G401 (cell line): ENCODE measurements at regions not wholly inside any gene's neighbourhood (a gene's known extent, or its start where the extent isn't known, plus 50 kb on each side); places are given as distances from the start of the nearest gene placed in this dataset.

Experiments used
- DNase-seq: peaks from one replicate; pipeline ENCODE4 v3.0.0-alpha.2; 2015; ENCODE audit warnings: low spot score
- in situ Hi-C: cut with HindIII; loops from 2 replicates; pipeline ENCODE4 v1.10.0; 2016; ENCODE audit warnings: low sequenced_read_pairs, mixed read lengths

DNA sequence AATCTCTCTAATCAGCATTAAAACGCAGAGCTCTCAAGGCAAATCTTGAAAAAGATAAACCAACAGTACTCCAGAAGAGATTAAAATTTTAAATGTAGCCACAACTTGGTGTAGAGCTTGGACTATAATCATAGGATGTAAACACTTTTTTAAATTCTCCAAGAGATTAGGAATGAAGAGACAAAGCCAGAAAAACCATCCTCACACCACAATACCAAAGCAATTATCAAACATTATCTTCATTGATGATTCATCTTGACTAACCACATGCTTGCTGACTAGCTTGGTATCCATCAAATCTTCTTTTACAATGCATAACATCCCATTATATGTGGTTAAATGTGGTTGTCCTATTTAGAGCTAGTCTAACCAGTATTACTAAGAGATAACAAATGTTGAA lies 815.1 kb downstream of the TLE1 start:
- no peak for DNase-seq
- in situ Hi-C loops, result no loop called here

DNA sequence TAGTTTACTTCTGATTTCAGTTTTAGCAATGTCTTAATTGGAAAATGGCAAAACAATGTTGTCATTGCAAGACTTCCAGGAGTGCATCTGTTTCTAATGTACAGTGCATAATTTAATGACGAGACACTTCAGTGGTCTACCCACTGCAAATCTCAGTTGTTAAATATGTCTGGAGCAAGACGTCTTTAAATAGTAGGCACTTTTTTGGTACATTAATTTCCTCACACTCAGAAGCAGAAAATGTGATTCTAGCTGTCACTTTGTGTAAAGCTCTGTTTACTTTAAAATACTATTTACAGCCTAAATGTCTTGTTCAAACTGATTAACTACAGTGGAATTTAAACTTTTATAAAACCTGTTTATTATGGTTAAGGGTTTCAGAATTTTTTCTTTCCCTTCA lies 815.5 kb downstream of the TLE1 start:
- DNase-seq, result no peak
- in situ Hi-C loops, result no loop called here

DNA sequence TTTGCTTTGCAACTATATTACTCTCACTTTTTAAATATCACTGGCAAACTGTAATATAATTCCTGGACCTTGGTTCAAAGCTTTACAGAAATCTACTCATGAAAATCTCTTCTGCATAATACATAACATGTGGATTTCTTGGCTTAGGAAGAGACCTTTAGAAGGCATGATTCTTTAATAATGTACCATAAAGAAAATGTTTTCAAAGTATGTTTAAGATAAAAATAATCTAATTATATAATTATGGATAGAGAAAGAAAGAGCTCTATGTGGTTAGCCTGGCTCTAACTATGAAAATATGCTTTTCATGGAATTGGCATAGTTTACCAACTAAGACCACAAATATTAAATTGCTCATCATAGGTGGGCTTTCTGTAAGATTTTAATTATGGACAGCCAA lies 817.8 kb downstream of the TLE1 start:
- DNase-seq, result no peak
- in situ Hi-C loops, result no loop called here

DNA sequence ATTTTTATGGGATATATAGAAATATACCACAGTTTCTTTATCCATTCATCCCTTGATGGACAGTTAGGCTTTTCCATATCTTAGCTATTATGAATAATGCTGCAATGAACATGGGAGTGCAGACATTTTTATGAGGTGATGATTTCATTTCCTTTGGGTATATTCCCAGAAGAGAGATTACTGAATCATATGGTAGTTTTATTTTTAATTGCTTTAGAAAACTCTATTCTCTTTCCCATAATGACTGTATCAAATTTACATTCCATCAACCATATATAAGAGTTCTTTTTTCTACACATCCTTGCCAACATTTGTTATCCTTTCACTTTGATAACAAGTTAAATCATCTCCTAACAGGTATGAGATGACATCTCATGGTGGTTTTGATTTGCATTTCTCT lies 821.6 kb downstream of the TLE1 start:
- in situ Hi-C loops, result no loop called here
- DNase-seq, result no peak

DNA sequence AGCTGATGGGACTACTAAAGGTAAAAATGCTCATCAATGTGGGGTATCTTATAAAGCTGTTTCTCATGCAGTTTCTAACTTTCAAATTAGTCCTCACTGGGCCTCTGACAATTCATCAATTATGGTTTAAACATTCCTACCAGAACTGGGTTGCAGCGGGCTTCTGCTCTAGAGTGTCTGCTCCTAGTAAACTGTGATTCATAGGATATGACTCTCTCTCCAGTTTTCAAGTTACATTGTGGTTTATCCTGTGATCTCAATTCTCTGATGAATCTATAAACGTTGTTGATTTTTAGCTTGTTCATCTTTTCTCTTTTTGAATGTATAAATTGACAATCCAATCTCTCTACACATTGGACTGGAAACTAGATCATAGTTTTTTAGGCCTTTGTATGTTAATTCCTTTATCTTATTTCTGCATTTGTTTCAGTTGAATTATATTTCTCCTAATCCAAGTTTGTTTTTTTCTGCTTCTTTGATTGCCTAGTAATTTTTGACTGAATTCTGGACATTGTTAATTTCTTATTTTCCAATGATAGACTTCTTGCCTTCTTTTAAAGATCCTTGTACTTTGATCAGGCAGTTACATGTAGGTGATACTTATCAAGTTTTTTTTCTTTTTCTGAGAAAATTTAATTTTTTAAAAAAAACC lies 822.6 kb downstream of the TLE1 start:
- DNase-seq, result no peak
- in situ Hi-C loops, result no loop called here

DNA sequence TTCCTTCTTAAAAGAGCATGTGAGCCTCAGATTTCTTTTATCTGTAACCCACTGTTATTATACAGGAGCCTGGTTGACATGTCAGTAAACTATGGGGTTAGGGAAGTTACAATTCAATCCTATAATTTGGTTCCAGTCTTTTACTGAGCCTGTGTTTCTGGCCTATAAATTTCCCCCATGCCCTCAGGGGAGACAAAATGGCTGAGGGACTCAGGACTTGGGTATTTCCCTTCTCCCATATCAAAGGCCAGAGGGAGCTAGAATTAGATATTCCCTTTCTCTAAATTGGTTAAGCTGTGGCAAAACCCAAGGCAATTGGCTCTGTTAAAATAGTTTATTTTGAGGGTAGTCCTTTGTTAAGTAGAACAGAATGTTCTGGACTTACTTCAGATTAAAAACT lies 823.2 kb downstream of the TLE1 start:
- in situ Hi-C loops, result no loop called here
- DNase-seq, result no peak

DNA sequence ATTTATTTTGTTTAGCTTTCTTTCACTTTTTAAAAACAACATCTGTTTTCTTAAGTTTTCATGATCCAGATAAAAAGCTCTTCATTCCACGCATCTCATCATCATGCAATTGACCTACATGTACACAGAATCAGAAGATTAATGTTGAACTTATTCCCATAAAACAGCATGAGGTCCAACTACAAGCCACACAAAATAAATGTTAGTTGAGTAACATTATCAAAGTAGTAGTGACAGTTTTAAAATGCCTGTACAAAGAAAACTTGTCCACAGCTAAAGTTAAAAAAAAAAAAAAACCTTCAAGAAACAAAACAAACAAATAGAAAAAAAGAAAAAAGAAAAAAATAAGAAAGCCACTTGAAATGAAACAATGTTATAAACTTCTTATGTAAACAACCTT lies 846.3 kb downstream of the TLE1 start:
- in situ Hi-C loops, result no loop called here
- no peak for DNase-seq

DNA sequence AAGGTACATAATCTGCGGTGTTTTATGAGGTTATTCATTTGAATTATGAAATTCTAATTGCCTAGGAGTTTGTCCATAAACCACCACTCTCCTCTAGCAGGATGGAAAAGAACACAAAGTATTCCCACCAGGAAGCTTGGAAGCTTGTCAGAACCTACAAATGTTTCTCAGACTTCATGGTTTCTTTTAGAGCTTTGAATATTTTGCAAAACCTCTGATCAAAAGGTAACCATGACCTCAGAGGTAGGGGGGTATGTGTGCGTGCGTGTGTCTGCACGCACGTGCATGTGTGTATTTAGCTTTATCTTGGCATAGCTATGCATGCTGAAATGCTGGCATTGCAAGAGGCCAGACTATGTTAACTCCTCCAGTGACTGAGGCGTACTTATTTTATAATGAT lies 847.0 kb downstream of the TLE1 start:
- in situ Hi-C loops, result no loop called here
- no peak for DNase-seq

DNA sequence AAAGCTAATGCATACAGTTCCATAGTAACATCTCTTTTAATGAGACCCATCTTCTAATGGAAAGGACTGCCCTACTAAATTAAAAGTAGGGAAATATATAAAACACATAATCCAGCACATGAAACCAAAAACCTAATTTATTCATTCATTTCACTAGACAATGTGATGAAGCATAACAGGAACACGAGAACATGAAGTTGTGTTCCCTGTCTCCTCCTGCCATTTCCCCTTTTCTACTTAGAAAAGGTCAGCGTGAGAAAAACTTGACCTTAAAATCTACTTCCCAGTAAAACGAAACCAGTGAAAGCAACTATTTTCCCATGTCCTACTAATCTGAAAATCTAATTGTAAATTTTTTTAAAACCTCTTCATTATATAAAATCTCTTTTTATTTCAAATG lies 847.5 kb downstream of the TLE1 start:
- in situ Hi-C loops, result no loop called here

DNA sequence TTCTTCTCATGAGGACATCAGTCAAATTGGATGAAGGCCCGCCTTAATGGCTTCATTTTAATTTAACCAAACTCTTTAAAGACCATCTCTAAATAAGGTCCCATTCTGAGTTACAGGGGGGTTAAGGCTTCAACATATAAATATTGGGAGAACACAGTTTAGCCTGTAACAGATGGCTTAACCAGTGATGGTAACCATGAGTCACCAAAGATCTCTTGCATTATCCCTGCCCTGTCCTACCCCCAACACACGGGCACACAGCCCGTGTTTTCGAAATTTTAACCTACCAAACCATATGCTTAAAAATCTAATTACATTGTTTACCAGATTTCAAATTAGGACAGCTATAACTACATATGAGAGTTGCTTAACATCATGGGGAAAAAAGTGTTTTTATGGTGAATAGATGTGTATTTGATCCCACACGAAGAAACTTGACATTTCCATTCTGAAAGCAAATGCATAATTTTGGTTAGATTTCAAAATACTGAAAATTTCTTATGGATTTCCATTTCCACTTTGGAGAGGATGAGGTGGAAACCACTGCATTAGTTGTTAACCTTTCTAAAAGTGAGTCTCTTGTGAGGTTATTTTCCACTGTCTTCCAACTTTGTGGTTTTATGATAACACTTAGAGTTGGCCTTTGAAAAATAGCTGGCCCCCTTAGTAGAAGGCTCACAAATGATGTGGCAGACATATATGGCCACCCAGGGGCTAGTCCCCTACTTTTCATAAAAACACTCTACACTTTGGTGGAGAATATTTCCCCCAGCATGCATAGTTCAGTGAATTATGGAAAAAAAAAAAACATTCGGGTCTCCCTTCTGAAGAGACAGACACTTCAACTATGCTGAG lies 849.3 kb downstream of the TLE1 start:
- in situ Hi-C loops, result no loop called here
- DNase-seq, result no peak

More for the DNA sequence above, 847.5 kb downstream of the TLE1 start:
- no peak for DNase-seq

DNA sequence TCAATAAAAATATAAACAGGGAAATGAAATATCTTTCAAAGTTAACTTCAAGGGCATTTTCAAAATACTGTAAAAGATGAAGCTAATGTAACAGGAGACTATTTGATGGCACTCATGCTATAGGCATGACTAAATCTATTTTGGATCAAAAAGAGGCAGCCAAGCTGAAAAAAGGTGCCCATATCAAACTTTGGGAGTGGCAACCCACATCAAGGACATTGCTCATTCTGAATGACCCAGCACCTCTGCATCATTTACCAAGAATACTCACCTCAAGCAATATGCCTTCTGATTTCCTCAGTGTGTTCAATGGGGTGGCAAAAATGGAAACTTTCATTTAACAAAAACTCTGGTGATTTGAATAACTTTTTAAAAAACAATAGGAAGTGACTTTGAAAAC lies 853.3 kb downstream of the TLE1 start:
- in situ Hi-C loops, result no loop called here
- DNase-seq, result no peak

DNA sequence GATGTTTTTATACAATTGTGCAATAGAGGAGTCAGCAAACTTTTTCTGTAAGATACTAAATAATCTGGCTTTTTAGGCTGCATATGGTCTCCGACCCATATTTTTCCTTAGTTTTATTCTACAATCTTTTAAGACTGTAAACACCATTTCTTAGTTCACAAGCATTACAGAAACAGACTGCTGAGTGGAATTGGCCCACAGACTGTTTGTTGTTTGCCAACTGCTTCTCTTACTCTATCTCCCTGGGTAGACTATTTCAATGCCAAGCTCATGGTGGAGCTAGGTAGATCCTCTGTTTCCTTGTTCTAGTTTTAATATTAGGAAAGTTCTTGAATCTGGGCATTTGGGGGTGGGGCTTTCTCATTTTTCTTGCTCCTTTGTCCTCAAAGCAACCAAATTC lies 857.6 kb downstream of the TLE1 start:
- in situ Hi-C loops, result no loop called here
- no peak for DNase-seq

DNA sequence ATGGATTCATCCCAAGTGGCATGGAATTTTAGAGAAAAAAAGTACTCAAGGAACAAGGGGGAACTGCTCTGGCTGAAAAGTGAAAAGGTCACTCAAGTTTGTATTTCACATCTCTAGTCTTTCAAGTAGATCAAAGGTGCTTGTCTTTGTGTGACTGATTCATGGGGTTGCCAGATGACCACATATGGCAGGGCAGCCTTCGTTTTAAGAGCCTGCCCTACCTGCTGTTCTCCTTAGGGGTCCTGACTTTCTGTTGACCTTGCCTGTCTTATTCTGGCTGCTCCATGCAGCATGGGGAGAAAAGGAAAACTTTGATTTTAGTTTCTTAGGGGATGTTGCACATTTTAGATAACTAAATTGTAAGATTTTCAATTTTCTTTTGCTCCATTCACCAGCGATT lies 877.7 kb downstream of the TLE1 start:
- no peak for DNase-seq
- in situ Hi-C loops, result no loop called here

DNA sequence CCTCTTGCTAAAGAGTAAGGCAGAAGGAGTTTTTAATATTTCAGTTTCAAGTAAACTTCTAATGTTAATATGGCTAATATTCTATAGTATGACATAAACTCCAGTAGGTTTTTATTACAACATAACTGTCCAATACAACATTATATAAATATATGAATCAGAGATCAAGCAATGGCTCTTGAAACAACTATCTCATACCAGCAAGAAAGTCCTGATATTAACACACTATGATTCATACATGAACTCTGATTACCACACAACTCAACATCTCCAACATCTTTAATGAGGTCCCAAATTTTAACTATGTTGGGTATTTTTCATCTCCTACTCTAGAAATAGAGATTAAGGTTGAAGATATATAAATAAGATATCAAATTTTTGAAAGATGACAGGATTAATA lies 878.3 kb downstream of the TLE1 start:
- in situ Hi-C loops, result no loop called here
- DNase-seq, result no peak

DNA sequence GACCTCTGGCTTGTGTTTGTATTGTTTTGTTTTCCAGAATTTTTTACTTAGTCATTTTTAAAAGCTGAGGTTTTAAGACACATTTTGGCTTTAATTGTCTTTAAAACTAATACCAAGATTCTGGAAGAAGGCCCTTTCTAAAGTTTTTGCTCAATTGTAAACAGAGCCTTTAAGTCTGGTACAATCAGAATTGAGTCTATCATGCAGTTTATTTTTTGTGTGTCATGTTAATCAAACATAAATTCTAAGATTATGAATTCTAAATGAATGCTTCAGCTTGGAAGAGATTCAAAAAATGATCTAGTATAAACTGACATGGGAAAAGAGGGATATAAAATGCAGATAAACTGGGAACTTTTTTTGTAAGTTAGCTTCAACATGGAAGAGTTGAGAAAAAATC lies 882.7 kb downstream of the TLE1 start:
- no peak for DNase-seq
- in situ Hi-C loops, result no loop called here

DNA sequence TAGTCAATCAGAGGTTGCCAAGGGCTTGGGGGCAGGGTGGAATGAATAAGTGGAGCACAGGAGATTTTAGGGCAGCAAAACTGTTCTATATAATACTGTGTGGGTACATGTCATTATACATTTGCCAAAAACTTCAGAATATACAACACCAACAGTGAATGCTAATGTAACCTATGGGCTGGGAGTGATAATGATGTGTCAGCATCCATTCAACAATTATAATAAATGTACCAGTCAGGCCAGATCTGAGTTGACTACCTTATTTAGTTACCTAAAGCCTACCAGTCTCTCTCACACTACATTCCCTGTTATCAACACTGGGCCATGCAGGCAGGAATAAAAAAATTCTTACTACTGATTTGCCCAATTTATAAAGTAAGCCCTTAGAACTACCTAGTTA lies 884.5 kb downstream of the TLE1 start:
- in situ Hi-C loops, result no loop called here
- DNase-seq, result no peak

DNA sequence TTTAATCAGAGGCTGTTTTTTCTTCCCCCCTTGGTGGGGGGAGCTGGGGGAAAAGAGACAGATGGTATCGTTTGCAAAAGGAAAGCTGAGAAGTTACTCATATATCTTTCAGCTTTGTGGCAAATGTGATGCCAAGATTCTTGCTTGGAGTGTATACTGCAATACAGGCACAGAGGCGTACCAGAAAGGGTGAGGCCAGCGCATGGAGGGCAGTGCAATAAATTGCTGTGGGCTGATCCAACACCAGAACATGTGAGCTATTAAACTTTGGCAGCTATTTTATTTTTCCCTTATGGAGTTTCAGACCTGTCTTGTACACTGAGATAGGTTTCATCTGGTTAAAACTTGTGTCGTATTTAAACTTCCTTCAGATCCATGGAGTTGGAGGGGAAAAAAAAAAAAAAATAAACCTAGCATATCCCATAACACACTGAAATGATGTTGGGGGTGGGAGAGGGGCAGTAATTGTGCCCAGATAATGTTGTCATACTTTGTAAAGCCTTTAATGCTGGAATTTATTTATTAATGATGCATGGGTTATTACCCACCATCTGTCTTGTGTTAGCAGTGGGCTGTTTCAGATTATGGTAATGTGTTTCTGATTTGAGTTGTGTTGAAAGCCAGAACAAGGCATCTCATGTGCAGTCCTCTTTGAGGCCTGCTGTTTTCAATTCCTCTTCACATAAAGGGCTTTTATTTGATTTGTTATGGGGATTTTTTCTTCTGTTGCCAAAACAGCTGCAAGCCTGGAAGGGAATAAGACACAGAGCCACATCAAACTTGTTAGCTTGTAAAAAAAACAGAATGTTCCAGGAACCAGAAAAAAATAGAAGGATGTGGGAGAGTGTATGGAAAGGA lies 891.3 kb downstream of the TLE1 start:
- DNase-seq, result peak; percentile 67

DNA sequence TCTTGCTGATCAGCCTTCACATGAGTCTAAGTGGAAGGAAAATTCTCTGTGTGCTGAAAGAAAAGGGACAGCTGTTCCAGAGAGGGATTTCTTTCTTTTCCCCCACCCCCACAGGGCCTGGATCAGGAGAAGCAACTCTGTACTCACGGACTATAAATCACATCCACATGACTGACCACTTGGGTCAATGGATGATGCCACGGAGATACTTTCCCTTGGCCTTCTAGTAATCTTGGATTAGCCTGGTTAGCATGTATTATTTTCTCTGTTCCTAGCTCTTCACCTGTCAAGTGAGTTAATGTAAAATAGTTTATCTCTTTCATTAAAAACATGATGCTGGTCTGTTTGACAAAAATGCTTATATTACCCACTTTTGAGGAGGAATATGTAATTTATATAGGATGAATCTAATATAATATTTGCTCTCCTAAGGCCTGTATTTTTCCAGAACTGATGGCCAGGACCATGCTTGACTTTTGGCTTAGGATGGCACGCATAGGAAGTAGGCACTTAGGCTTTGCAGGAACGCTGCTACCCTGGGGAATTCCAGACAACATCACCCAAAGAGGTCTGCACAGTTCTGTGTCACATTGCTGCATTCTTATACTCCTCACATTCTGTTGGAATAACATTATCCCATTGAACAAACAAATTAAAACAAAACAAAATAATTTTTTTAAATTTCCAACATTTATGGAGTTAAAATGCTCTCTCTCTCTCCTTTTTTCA lies 892.1 kb downstream of the TLE1 start:
- DNase-seq, result no peak
- in situ Hi-C loops, result no loop called here

More for the DNA sequence above, 891.3 kb downstream of the TLE1 start:
- in situ Hi-C loops, result no loop called here

DNA sequence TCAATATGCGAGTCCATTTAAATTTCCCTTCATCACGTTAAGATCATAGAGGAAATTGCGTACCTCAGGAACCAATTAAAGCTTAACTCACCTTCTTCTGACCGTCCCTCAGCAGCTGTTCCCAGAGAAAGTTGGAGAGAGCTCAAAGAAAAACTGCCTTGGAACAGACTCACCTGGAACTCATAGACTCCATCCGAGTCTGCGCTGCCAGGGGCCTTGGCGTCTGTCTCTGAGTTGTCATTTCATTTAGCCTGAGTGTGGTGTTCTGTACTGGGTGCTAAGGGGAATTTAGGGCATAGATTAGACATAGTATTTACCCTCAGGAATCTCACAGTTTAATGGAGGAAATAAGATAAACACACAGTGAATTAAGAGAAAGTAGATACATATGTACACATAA lies 892.7 kb downstream of the TLE1 start:
- in situ Hi-C loops, result no loop called here
- DNase-seq, result peak; percentile 23
